Left ventricle myocardium inferior (tissue), 1 donor: ENCODE measurements at regions not wholly inside any gene's neighbourhood (a gene's known extent, or its start where the extent isn't known, plus 50 kb on each side); places are given as distances from the start of the nearest gene placed in this dataset.
"Not testable (repeated sequence)": the region's sequence is repeated elsewhere in the genome, so short reads cannot be mapped to it uniquely, and the experiment has no call there.

ENCODE experiments used
- DNase-seq: peaks from one replicate; pipeline ENCODE4 v3.0.0-alpha.2; 2020
- H3K27ac ChIP-seq: fragments of 200-600 bp; replicated peaks from 2 replicates; pipeline ENCODE4 v1.8.0; 2021
- H3K27me3 ChIP-seq: fragments of 200-600 bp; 2 replicates; pipeline ENCODE4 v1.8.0; 2021; ENCODE audit warnings: low read depth
- H3K36me3 ChIP-seq: fragments of 200-600 bp; 2 replicates; pipeline ENCODE4 v1.8.0; 2021
- H3K4me1 ChIP-seq: fragments of 200-600 bp; 2 replicates; pipeline ENCODE4 v1.8.0; 2021
- H3K4me3 ChIP-seq: fragments of 200-600 bp; 2 replicates; pipeline ENCODE4 v1.8.0; 2021; ENCODE audit warnings: mild to moderate bottlenecking, moderate library complexity
- H3K9me3 ChIP-seq: fragments of 200-600 bp; replicated peaks from 2 replicates; pipeline ENCODE4 v1.8.0; 2021
- intact Hi-C: fragments of 100-400 bp; cut with micrococcal nuclease; formaldehyde crosslinking; loops from one replicate; pipeline ENCODE4 v1.11.0; 2022
- TF ChIP-seq, protein P1 (sequence below): fragments of 200-600 bp; IDR thresholded peaks from 2 replicates; pipeline ENCODE4 v1.8.0; 2021; ENCODE audit warnings: antibody characterized with exemption, mild to moderate bottlenecking, borderline replicate concordance
- donor health status: DM: no; HTN: yes; CAD: no; lungs with severe emphysema.

DNA sequence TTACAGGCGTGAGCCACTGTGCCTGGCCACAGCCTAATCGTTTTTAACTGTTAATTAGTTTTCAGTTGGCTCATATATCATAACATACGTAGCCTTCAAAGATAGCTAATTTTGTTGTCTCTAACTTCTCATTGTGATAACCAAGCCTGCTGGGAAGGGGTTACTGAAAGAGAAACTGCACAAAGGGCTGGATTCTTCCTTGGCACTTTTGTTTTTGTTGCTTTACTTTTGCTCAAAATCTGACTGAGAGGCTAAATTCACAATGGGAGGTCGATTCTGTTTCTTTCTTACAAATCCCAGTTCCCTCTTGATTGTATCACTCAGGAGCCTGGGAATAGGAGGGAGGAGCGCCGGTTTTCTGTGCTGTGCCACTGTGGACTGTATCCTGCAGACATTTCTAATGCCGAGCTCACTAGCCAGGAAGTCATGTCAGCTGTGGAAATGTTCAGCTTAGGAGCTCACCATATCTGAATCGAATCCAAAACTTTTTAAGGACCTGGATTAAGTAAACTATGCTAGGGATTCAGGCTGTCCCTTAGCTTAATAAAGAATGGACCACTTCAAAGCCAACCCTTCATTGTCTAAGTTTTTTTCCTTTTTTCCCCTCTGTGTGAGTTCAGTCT is 120.5 kb upstream of the FAT1 start:
- TF ChIP-seq, protein P1, sequence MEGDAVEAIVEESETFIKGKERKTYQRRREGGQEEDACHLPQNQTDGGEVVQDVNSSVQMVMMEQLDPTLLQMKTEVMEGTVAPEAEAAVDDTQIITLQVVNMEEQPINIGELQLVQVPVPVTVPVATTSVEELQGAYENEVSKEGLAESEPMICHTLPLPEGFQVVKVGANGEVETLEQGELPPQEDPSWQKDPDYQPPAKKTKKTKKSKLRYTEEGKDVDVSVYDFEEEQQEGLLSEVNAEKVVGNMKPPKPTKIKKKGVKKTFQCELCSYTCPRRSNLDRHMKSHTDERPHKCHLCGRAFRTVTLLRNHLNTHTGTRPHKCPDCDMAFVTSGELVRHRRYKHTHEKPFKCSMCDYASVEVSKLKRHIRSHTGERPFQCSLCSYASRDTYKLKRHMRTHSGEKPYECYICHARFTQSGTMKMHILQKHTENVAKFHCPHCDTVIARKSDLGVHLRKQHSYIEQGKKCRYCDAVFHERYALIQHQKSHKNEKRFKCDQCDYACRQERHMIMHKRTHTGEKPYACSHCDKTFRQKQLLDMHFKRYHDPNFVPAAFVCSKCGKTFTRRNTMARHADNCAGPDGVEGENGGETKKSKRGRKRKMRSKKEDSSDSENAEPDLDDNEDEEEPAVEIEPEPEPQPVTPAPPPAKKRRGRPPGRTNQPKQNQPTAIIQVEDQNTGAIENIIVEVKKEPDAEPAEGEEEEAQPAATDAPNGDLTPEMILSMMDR = no peak
- peak; percentile 19 for DNase-seq
- Histone ChIP-seq H3K4me3 (peak overlapping the region; percentile 46), H3K36me3 (no peaks in the 10 kb centered on the region), H3K27me3 (no peaks in the 10 kb centered on the region), H3K4me1 (peaks cover 18% of the 10 kb centered on the region), H3K9me3 (no peaks in the 10 kb centered on the region), H3K27ac (peak overlapping the region; percentile 59)
- intact Hi-C loops = no loop called here

DNA sequence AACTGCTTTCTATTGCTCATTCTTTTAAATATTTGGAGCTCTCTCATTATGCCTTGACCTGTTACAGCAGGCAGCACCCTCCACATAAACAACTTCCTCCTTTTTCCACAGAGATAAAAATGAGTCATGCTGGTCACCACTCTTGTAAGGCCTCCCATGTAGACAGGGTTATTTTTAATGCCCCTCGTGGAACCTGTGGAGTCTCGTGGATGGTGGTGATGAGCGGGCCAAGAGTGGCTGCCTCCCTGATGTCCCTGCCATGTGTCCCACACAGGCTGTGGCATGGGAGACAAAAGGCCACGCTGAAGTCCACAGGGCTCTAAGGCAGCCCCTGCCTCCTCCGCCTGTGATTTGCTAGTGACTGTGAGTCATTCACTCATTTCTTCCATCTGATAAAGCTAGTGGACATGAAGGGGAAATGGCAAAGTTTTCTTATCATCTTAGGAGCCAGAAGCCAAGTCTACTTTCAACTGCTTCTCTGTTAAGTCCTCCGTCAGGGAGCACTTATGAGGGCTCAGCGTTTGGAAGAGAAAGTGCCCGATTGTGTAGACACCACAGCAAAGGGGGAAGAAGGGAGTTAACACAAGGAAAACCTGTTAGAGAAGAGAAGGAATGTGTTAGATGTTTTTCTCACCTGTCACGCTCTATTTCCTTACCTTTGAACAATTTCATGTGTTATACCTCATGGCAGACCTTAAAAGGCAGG is 121.6 kb upstream of the FAT1 start:
- intact Hi-C loops = no loop called here
- Histone ChIP-seq H3K9me3 (peaks cover 5% of the 10 kb centered on the region), H3K27ac (peak overlapping the region; percentile 59), H3K27me3 (no peaks in the 10 kb centered on the region), H3K36me3 (no peaks in the 10 kb centered on the region), H3K4me1 (peaks cover 18% of the 10 kb centered on the region), H3K4me3 (no peak overlapping the region)
- TF ChIP-seq, protein P1 = no peak
- no peak for DNase-seq

DNA sequence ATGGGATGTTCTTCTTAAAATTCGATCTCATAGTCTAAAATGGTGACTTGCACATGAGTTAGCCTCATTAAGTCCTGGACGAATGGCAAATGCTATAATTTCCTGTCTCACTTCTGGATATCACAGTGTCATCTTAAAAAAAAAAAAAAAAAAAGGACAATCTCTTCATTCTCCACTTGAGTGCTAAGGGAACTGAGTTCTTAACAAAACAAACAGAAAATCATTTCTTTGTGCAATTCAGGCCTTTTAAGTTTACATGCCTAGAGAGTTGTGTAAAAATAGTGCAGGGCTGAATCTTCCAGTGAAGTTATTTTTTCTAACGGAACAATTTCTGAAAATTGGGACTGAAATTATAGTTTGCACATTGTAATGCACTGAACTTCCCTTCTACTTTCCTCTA is 122.8 kb upstream of the FAT1 start:
- H3K27me3 ChIP-seq = no peaks in the 10 kb centered on the region
- DNase-seq = no peak
- intact Hi-C loops = no loop called here
- TF ChIP-seq, protein P1 = no peak
- H3K36me3 ChIP-seq = no peaks in the 10 kb centered on the region
- peaks cover 18% of the 10 kb centered on the region for H3K4me1 ChIP-seq
- H3K27ac ChIP-seq = no peak overlapping the region
- no peak overlapping the region for H3K4me3 ChIP-seq
- peaks cover 15% of the 10 kb centered on the region for H3K9me3 ChIP-seq

DNA sequence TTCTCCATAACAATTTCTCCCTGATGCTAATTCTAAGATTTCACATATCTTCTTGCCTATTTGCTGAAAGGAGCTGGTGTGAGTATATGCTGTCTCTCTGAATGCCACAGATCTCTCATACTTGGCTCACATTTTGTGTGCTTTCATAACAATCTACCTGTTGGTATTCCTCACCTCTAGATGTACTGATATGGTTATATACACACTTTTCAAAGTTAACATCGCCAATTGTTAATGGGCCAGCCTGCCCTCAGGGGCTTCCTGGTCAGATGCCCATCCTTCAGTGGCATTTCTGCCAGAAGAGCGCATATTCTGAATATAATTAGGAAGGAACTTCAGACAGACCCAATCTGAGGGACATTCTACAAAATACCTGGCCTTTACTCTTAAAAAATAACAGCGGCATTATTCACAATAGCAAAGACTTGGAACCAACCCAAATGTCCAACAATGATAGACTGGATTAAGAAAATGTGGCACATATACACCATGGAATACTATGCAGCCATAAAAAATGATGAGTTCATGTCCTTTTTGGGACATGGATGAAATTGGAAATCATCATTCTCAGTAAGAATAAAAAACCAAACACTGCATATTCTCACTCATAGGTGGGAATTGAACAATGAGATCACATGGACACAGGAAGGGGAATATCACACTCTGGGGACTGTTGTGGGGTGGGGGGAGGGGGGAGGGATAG is 123.9 kb upstream of the FAT1 start:
- H3K27me3 ChIP-seq, intact Hi-C loops, H3K27ac ChIP-seq, H3K36me3 ChIP-seq, DNase-seq, H3K4me3 ChIP-seq: not testable (repeated sequence)
- Histone ChIP-seq H3K9me3 (peaks cover 15% of the 10 kb centered on the region), H3K4me1 (peaks cover 18% of the 10 kb centered on the region)

DNA sequence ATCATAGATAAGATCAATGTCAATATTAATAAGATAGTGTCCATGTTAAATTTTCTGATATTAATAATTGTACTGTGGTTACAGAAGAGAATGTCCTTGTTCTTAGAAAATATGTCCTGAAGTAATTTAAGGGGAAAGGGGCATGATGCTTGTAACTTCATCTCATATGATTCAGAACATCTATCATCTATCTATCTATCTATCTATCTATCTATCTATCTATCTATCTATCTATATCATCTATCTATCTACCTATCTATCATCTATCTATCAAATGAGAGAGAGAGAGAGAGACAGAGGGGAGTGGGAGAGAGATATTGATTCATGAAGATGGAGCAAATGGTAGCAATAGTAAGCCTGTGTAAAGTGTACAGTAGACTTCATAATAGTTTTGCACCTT is 124.8 kb upstream of the FAT1 start:
- peaks cover 18% of the 10 kb centered on the region for H3K4me1 ChIP-seq
- no peaks in the 10 kb centered on the region for H3K36me3 ChIP-seq
- no peaks in the 10 kb centered on the region for H3K27me3 ChIP-seq
- H3K27ac ChIP-seq = no peak overlapping the region
- H3K9me3 ChIP-seq = peaks cover 15% of the 10 kb centered on the region
- DNase-seq = no peak
- TF ChIP-seq, protein P1 = no peak
- H3K4me3 ChIP-seq = no peak overlapping the region
- intact Hi-C loops = no loop called here
